Activated CD4-positive, alpha-beta T cell treated with anti-CD3 and anti-CD28 coated beads, Interleukin-2, amount 50 U/mL, for 24 hours (primary cell): ENCODE measurements at regions not wholly inside any gene's neighbourhood (a gene's known extent, or its start where the extent isn't known, plus 50 kb on each side); places are given as distances from the start of the nearest gene placed in this dataset.
"Not testable (repeated sequence)": the region's sequence is repeated elsewhere in the genome, so short reads cannot be mapped to it uniquely, and the experiment has no call there.

ENCODE experiments used
- DNase-seq, 2 donors: peaks; one replicate each; pipeline ENCODE4 v3.0.0-alpha.2; 2020; ENCODE audit warnings: low read depth in 1 of 2, low spot score in 1 of 2

GRCh38 chr4:27357283-27357682 lies 496.6 kb downstream of the STIM2 start:
- no peak for DNase-seq

- DNase-seq: no peak
Measured at GRCh38 chr4:27358269-27358668, 497.6 kb downstream of the STIM2 start.

GRCh38 chr4:27360131-27360530 lies 499.5 kb downstream of the STIM2 start:
- DNase-seq: no peak

GRCh38 chr4:27360790-27361267 lies 500.2 kb downstream of the STIM2 start:
- DNase-seq: no peak

GRCh38 chr4:27364509-27364908 lies 503.9 kb downstream of the STIM2 start:
- no peak for DNase-seq

- DNase-seq: no peak
Measured at GRCh38 chr4:27366104-27366823, 505.6 kb downstream of the STIM2 start.

GRCh38 chr4:27368781-27369180 lies 508.1 kb downstream of the STIM2 start:
- DNase-seq: no peak

GRCh38 chr4:27381815-27382214 lies 521.2 kb downstream of the STIM2 start:
- no peak for DNase-seq

- DNase-seq: no peak
Measured at GRCh38 chr4:27387711-27388110, 527.1 kb downstream of the STIM2 start.

- DNase-seq: no peak
Measured at GRCh38 chr4:27397886-27398285, 537.2 kb downstream of the STIM2 start.

GRCh38 chr4:27398631-27399310 lies 538.1 kb downstream of the STIM2 start:
- DNase-seq: no peak

GRCh38 chr4:27407616-27408015 lies 547.0 kb downstream of the STIM2 start:
- no peak for DNase-seq

- DNase-seq: no peak
Measured at GRCh38 chr4:27412613-27413012, 552.0 kb downstream of the STIM2 start.

GRCh38 chr4:27414887-27415731 lies 554.5 kb downstream of the STIM2 start:
- DNase-seq: no peak

- DNase-seq: no peak
Measured at GRCh38 chr4:27428661-27429060, 568.0 kb downstream of the STIM2 start.

GRCh38 chr4:27429364-27429871 lies 568.8 kb downstream of the STIM2 start:
- DNase-seq: no peak

- no peak for DNase-seq
Measured at GRCh38 chr4:27442146-27442545, 581.5 kb downstream of the STIM2 start.

GRCh38 chr4:27442661-27443060 lies 582.0 kb downstream of the STIM2 start:
- DNase-seq: not testable (repeated sequence)

GRCh38 chr4:27463816-27464215 lies 603.2 kb downstream of the STIM2 start:
- no peak for DNase-seq

GRCh38 chr4:27467351-27467750 lies 606.7 kb downstream of the STIM2 start:
- no peak for DNase-seq

- DNase-seq: no peak
Measured at GRCh38 chr4:27472364-27472763, 611.7 kb downstream of the STIM2 start.

GRCh38 chr4:27474691-27475090 lies 614.0 kb downstream of the STIM2 start:
- no peak for DNase-seq
